Keratinocyte (primary cell): ENCODE measurements at regions not wholly inside any gene's neighbourhood (a gene's known extent, or its start where the extent isn't known, plus 50 kb on each side); places are given as distances from the start of the nearest gene placed in this dataset.

Experiments
- CTCF ChIP-seq, 3 experiments: IDR thresholded peaks in 1 of 3; conservative IDR thresholded peaks in 1 of 3; optimal IDR thresholded peaks in 1 of 3; 2 replicates in 2 of 3; 3 replicates in 1 of 3; pipeline versions ENCODE3 to v1.5.1; 2011; ENCODE audit warnings: low read length in 3 of 3, mild to moderate bottlenecking in 3 of 3, moderate library complexity in 2 of 3, control low read depth in 1 of 3, inconsistent platforms in 1 of 3; ENCODE audit not compliant: insufficient read depth in 2 of 3; ENCODE audit errors: extremely low read depth in 1 of 3
- EZH2 ChIP-seq: IDR thresholded peaks from one replicate; pipeline ENCODE4 v1.6.1; 2012; ENCODE audit warnings: inconsistent platforms, mild to moderate bottlenecking, low read length, moderate library complexity

DNA sequence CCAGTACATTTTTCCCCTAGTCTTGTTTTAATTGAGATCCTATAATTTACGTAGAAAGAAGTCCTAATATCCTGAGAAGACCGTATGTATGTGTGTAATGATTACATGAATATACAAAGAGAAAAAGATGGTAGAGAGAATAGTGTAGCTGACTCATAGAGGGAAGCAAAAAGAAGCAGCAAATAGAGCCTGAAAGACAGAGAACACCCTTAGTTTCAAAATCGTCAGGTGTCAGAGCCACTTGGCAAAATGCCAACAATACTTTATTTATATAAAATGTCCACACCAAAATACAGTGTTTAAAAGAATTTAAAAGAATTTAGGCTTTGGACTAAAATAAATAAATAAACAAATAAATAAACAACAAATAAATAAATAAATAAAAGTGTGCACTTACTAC is 1414.1 kb upstream of the EYS start:
- no peak for TF ChIP-seq CTCF (optimal IDR thresholded peaks at IDR 0.05 in 1 of 3, IDR thresholded peaks at IDR 0.05 in 1 of 3, conservative IDR thresholded peaks at IDR 0.05 in 1 of 3; ENCODE audit: extremely low read depth in 1 of 3, insufficient read depth in 2 of 3, low read length in 3 of 3)
- no peak for TF ChIP-seq EZH2
